ENCODE measurements at regions not wholly inside any gene's neighbourhood (a gene's known extent, or its start where the extent isn't known, plus 50 kb on each side); places are given as distances from the start of the nearest gene placed in this dataset.

- TF ChIP-seq POLR2A (IDR thresholded peaks at IDR 0.05; ENCODE audit: low read depth) (no peak), CTCF (IDR thresholded peaks at IDR 0.05) (no peak), POLR2AphosphoS5 (IDR thresholded peaks at IDR 0.05) (no peak), EP300 (IDR thresholded peaks at IDR 0.05) (no peak)
Measured at GRCh38 chr1:81288689-81289088, 512.0 kb upstream of the ADGRL2 start.
